ENCODE measurements at regions not wholly inside any gene's neighbourhood (a gene's known extent, or its start where the extent isn't known, plus 50 kb on each side); places are given as distances from the start of the nearest gene placed in this dataset.

DNA sequence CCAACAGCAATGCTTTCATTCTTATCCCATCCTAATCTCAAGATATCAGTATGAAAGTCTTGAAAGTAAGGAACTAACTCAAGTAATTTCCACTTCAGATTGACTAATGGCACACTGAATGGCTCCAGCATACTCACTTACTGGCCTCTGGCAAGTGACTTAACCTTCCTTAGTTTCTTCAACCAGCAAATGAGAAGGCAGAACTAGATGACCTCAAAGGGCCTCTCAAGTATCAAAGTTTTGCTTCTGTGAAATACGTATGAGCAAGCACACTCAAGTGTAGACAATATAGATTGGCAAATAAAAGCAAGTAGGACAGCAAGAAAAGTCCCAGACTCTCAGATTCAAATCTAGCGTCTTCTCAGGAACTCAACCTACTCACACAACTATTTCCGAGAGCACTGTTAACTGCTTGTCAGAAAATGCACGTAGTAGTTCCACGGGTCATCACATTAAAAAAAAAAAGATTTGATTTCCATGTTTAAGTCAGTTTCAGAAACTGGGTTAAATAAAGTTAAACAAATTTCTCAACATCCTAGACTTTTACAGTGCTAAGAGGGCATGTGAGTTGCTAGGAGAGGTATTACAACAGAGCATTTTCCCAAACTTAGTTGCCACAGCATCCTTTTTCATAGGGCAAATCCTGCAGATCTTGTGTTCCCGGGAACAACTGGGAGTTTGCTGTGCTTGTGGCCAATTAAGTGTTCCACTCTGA, 276.9 kb upstream of the KLF14 start:
- peaks cover 24% of the 10 kb centered on the region for H3K4me1 Mint-ChIP-seq (ENCODE audit: unreplicated experiment)

DNA sequence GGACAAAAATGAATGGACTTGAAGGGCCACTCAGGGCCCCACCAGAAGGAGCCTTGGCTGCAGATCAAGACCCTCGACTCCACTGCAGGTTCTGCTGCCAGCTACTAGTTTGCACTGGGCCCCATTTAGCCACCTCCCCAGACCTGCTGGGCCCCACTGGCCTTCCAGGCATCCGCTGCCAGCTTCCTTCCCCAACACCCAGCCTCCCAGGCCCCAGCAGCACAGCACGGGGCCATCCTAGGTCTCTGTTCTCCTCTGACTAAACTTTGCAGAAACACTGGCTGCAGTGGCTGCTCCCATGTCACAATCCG, 277.4 kb upstream of the KLF14 start:
- Mint-ChIP-seq H3K9me3 (no peaks in the 10 kb centered on the region), H3K27ac (no peak overlapping the region), H3K27me3 (peaks cover 18% of the 10 kb centered on the region), H3K36me3 (no peaks in the 10 kb centered on the region), H3K4me1 (ENCODE audit: unreplicated experiment) (peaks cover 24% of the 10 kb centered on the region), H3K4me3 (no peak overlapping the region)
- no peak for DNase-seq (ENCODE audit: extremely low spot score, unreplicated experiment)
- TF ChIP-seq, protein P1, sequence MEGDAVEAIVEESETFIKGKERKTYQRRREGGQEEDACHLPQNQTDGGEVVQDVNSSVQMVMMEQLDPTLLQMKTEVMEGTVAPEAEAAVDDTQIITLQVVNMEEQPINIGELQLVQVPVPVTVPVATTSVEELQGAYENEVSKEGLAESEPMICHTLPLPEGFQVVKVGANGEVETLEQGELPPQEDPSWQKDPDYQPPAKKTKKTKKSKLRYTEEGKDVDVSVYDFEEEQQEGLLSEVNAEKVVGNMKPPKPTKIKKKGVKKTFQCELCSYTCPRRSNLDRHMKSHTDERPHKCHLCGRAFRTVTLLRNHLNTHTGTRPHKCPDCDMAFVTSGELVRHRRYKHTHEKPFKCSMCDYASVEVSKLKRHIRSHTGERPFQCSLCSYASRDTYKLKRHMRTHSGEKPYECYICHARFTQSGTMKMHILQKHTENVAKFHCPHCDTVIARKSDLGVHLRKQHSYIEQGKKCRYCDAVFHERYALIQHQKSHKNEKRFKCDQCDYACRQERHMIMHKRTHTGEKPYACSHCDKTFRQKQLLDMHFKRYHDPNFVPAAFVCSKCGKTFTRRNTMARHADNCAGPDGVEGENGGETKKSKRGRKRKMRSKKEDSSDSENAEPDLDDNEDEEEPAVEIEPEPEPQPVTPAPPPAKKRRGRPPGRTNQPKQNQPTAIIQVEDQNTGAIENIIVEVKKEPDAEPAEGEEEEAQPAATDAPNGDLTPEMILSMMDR (conservative IDR thresholded peaks at IDR 0.05) = no peak

More for the DNA sequence above, 276.9 kb upstream of the KLF14 start:
- no peaks in the 10 kb centered on the region for H3K9me3 Mint-ChIP-seq
- no peaks in the 10 kb centered on the region for H3K36me3 Mint-ChIP-seq
- no peak overlapping the region for H3K4me3 Mint-ChIP-seq
- TF ChIP-seq, protein P1 (conservative IDR thresholded peaks at IDR 0.05) = no peak
- DNase-seq (ENCODE audit: extremely low spot score, unreplicated experiment) = no peak
- peaks cover 18% of the 10 kb centered on the region for H3K27me3 Mint-ChIP-seq
- H3K27ac Mint-ChIP-seq = no peak overlapping the region

DNA sequence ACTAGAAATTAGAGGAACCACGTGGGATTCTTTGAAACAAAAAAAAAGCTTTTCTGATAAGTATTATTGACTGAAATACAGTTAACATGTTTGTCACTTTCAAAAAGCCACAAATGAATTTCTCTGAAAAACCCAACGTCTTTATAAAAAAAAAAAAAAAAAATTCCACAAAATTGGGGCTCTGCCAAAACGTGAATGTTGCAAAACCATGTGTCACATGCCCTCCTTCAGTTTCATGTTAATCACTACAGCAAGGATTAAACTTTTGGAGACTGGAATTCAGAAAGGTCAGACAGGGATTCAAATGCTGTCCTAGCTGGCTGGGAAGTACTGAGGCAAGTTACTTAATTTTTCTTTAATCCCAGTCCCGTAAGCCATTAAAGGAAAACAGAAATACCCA, 278.0 kb upstream of the KLF14 start:
- Mint-ChIP-seq H3K27ac (no peak overlapping the region), H3K4me1 (ENCODE audit: unreplicated experiment) (peaks cover 24% of the 10 kb centered on the region), H3K9me3 (no peaks in the 10 kb centered on the region), H3K4me3 (no peak overlapping the region), H3K27me3 (peaks cover 18% of the 10 kb centered on the region), H3K36me3 (no peaks in the 10 kb centered on the region)
- TF ChIP-seq, protein P1 (conservative IDR thresholded peaks at IDR 0.05) = no peak
- no peak for DNase-seq (ENCODE audit: extremely low spot score, unreplicated experiment)

DNA sequence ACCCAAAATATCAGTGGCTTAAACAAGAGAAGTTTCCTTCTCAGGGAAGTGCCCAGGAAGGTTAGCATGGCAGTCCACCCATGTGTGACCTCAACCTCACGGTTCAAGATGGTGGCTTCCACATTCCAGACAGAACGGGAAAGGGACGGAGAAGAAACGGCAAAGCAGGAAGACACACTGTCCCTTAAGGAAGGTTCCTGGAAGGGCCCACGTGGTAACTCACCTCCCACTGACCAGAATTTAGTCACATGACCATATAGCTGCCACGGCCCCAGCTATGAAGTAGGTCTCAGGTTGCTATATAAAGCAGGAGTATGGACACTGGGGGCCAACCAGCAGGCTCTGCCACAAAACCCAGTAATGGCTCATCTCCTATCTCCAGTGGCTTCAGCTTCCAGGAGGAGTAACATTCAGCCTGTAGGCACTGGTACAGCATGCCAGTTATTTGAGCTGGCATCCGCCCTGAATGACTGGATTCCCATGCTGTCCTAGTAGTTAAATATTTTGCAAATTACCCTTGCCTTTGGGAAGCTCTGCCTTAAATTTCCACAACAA, 278.5 kb upstream of the KLF14 start:
- TF ChIP-seq, protein P1 (conservative IDR thresholded peaks at IDR 0.05) = no peak
- no peaks in the 10 kb centered on the region for H3K36me3 Mint-ChIP-seq
- DNase-seq (ENCODE audit: extremely low spot score, unreplicated experiment) = no peak
- H3K27me3 Mint-ChIP-seq = peaks cover 13% of the 10 kb centered on the region
- H3K4me1 Mint-ChIP-seq (ENCODE audit: unreplicated experiment) = peaks cover 19% of the 10 kb centered on the region
- H3K9me3 Mint-ChIP-seq = no peaks in the 10 kb centered on the region
- H3K4me3 Mint-ChIP-seq = no peak overlapping the region
- no peak overlapping the region for H3K27ac Mint-ChIP-seq

DNA sequence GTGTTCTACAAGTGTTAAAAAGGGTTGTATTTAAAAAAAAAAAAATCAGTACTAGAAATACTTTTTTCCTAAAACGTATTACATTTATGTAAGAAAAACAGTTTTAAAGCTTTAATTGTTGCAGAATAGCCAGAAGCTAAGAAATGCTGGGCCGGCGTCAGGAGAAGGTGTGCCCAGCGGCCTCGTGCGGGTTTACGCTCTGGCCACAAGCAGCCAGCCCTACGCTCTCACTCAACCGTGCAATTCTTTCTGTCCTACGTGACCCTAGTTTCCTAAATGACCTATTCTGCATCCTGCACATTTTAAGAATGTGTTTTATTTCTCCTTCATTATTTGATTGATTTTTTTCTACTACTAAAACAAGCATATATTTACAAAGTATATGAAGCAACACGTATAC, 279.7 kb upstream of the KLF14 start:
- Mint-ChIP-seq H3K4me3 (no peak overlapping the region), H3K9me3 (no peaks in the 10 kb centered on the region), H3K27me3 (peaks cover 12% of the 10 kb centered on the region), H3K27ac (no peak overlapping the region), H3K4me1 (ENCODE audit: unreplicated experiment) (peaks cover 16% of the 10 kb centered on the region), H3K36me3 (no peaks in the 10 kb centered on the region)
- DNase-seq (ENCODE audit: extremely low spot score, unreplicated experiment) = no peak
- TF ChIP-seq, protein P1 (conservative IDR thresholded peaks at IDR 0.05) = no peak
